ENCODE measurements at regions not wholly inside any gene's neighbourhood (a gene's known extent, or its start where the extent isn't known, plus 50 kb on each side); places are given as distances from the start of the nearest gene placed in this dataset.

- no peak for TF ChIP-seq CTCF (IDR thresholded peaks at IDR 0.05; ENCODE audit: extremely low read depth in 1 of 2, insufficient read depth in 1 of 2, low read depth in 1 of 2, low read length in 2 of 2)
- no peak for TF ChIP-seq EZH2 (IDR thresholded peaks at IDR 0.05; ENCODE audit: borderline replicate concordance, low read depth, low read length, severe bottlenecking)
- TF ChIP-seq FOS (IDR thresholded peaks at IDR 0.05; ENCODE audit: borderline replicate concordance, insufficient read depth, low read length), result no peak
- no peak for TF ChIP-seq POLR2A (IDR thresholded peaks at IDR 0.05; ENCODE audit: low read depth, low read length)
- TF ChIP-seq MAX (IDR thresholded peaks at IDR 0.05; ENCODE audit: insufficient read depth, insufficient read length), result no peak
- no peak for TF ChIP-seq JUN (IDR thresholded peaks at IDR 0.05; ENCODE audit: borderline replicate concordance, insufficient read depth, insufficient read length, low read depth)
- TF ChIP-seq POLR2AphosphoS5 (IDR thresholded peaks at IDR 0.05; ENCODE audit: insufficient read depth, low read depth, low read length), result no peak
- no peak for TF ChIP-seq MYC (IDR thresholded peaks at IDR 0.05; ENCODE audit: low read depth, low read length)
- no peak for TF ChIP-seq GATA2 (IDR thresholded peaks at IDR 0.05; ENCODE audit: insufficient read depth, insufficient read length, low read depth, low read length)
These were observed 336.0 kb downstream of the NUF2 start for GRCh38 chr1:163657719-163658118.
